Tibial artery (tissue), 4 donors: ENCODE measurements at regions not wholly inside any gene's neighbourhood (a gene's known extent, or its start where the extent isn't known, plus 50 kb on each side); places are given as distances from the start of the nearest gene placed in this dataset.

ENCODE experiments used
- DNase-seq, 2 donors: peaks; one replicate each; pipeline ENCODE4 v3.0.0-alpha.2; 2019
- H3K27ac ChIP-seq, 2 donors: fragments of 200-600 bp; sonication (generic) in 1 of 2; 1 replicate in 1 of 2; 2 replicates in 1 of 2; pipeline ENCODE4 v1.5.1; 2018 to 2019; ENCODE audit warnings: mild to moderate bottlenecking in 1 of 2
- H3K27me3 ChIP-seq, 2 donors: fragments of 200-600 bp; sonication (generic) in 1 of 2; one replicate each; pipeline versions ENCODE4 v1.5.1 to v1.6.0; 2016 to 2019
- H3K36me3 ChIP-seq, 3 donors: fragments of 200-600 bp; sonication (generic) in 2 of 3; one replicate each; pipeline ENCODE4 v1.5.1; 2016 to 2019; ENCODE audit warnings: mild to moderate bottlenecking in 2 of 3
- H3K4me1 ChIP-seq, 4 donors: fragments of 200-600 bp; sonication (generic) in 2 of 4; 1 replicate in 3 of 4; 2 replicates in 1 of 4; pipeline ENCODE4 v1.5.1; 2016 to 2019
- H3K4me3 ChIP-seq, 2 donors: fragments of 200-600 bp; sonication (generic) in 1 of 2; 1 replicate in 1 of 2; 2 replicates in 1 of 2; pipeline ENCODE4 v1.5.1; 2018 to 2019; ENCODE audit warnings: mild to moderate bottlenecking in 2 of 2
- H3K9me3 ChIP-seq, 3 donors: fragments of 200-600 bp; sonication (generic) in 1 of 3; one replicate each; pipeline ENCODE4 v1.5.1; 2016 to 2019
- CTCF ChIP-seq, 2 experiments: fragments of 200-600 bp in 1 of 2; fragments of 450-650 bp in 1 of 2; IDR thresholded peaks; one replicate each; pipeline ENCODE4 v1.5.1; 2017 to 2019; ENCODE audit warnings: antibody characterized with exemption in 2 of 2, mild to moderate bottlenecking in 1 of 2, moderate library complexity in 1 of 2
- intact Hi-C: fragments of 100-400 bp; cut with DNase I; formaldehyde crosslinking; loops from one replicate; pipeline ENCODE4 v1.15.0; 2023; ENCODE audit warnings: low total_unique reads

DNA sequence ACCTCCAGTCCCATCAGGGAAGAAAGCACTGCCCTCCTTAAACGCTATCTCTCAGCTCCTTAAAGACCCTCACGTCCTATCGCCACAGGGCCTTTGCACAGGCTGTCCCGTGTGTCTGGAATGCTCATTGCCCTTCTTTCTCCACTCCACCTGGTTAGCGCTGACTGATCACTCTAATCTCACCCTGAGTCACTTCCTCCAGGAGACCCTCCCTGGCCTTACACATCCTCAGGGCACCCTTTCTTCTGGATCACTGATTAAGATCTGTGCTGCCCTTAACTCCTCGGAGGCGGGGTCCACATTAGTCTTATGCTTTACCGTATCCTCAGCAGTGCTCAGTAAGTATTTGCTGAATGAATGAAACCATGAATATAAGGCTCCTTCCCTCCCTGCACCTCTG is 94.7 kb downstream of the SYNE3 start:
- intact Hi-C loops = no loop called here
- no peak overlapping the region for H3K4me3 ChIP-seq
- no peak overlapping the region for H3K27ac ChIP-seq
- DNase-seq = peak in 1 of 2 donors; percentile 8
- H3K27me3 ChIP-seq = no peaks in the 10 kb centered on the region
- no peak for TF ChIP-seq CTCF (IDR thresholded peaks at IDR 0.05)
- no peaks in the 10 kb centered on the region for H3K9me3 ChIP-seq
- peaks cover 0 to 7% (median 0%) of the 10 kb centered on the region in 4 donors for H3K4me1 ChIP-seq
- peaks cover 12 to 67% (median 51%) of the 10 kb centered on the region in 3 donors for H3K36me3 ChIP-seq

DNA sequence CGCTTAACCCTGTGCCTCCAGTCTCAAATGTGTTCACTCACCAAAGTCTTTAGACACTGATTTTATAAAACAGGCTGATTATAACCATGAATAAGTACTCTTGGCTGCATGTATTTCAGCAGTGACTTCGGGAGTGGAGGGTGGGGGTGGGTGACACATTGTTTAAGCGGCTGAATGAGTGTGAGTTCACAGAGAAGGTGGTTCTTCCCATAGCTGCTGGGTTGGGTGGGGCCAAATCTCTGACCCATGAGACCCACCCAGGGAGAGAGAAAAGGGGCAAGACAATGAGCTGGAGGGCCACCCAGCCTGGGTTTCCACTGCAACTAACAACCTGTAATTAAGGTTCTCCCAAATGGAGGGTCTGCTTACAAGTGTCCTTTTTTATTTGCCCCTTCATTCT is 96.4 kb downstream of the SYNE3 start:
- intact Hi-C loops = no loop called here
- no peak for DNase-seq
- H3K36me3 ChIP-seq = peaks cover 14 to 77% (median 61%) of the 10 kb centered on the region in 3 donors

DNA sequence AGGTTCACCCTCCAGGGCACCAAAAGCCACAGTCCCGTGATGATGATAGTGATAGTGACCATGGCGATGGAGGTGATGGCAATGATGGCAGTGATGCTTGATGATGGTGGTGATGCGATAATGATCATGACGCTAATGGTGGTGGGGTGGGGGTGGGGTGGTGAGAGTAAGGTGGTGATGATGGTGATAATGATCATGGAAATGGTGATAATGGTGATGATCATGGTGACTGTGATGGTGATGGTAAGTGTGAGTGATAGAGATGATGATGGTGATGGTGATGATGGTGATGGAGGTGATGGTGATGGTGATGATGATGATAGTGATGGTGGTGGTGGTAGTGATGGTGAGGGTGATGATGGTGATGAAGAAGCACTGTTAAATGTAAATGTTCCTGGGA is 96.9 kb downstream of the SYNE3 start:
- intact Hi-C loops = no loop called here
- Histone ChIP-seq H3K4me1 (peaks cover 0 to 3% (median 0%) of the 10 kb centered on the region in 4 donors), H3K4me3 (no peak overlapping the region), H3K9me3 (no peaks in the 10 kb centered on the region), H3K36me3 (peaks cover 14 to 77% (median 61%) of the 10 kb centered on the region in 3 donors), H3K27ac (no peak overlapping the region), H3K27me3 (no peaks in the 10 kb centered on the region)
- TF ChIP-seq CTCF (IDR thresholded peaks at IDR 0.05) = no peak
- DNase-seq = no peak

More for the DNA sequence above, 96.4 kb downstream of the SYNE3 start:
- H3K4me1 ChIP-seq = peaks cover 0 to 7% (median 0%) of the 10 kb centered on the region in 4 donors
- no peaks in the 10 kb centered on the region for H3K27me3 ChIP-seq
- TF ChIP-seq CTCF (IDR thresholded peaks at IDR 0.05) = no peak
- H3K27ac ChIP-seq = no peak overlapping the region
- H3K9me3 ChIP-seq = no peaks in the 10 kb centered on the region
- no peak overlapping the region for H3K4me3 ChIP-seq

DNA sequence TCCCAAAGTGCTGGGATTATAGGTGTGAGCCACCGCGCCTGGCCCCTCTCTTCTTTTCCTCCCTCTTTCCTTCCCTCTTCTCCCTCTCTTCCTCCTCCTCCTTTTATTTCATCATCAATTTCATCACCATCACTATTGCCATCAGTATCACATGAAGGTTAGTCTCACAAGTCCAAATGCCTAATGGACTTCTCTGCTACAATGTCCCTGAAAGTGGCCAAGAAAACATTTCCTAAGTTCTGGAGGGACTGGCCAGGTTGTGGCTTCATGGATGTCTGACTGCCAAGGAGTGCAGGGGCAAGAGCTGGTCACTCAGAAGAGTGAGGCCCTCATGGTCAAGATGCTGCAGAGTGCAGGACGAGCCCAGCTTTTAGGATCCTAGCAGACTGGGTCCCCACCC is 97.6 kb downstream of the SYNE3 start:
- H3K4me1 ChIP-seq = no peaks in the 10 kb centered on the region
- TF ChIP-seq CTCF (IDR thresholded peaks at IDR 0.05) = no peak
- no peaks in the 10 kb centered on the region for H3K27me3 ChIP-seq
- DNase-seq = no peak
- no peak overlapping the region for H3K27ac ChIP-seq
- no peak overlapping the region for H3K4me3 ChIP-seq
- intact Hi-C loops = no loop called here
- no peaks in the 10 kb centered on the region for H3K9me3 ChIP-seq
- H3K36me3 ChIP-seq = peaks cover 14 to 71% (median 61%) of the 10 kb centered on the region in 3 donors

GRCh38 chr14:95417492-95417891 is 97.8 kb upstream of the CLMN start:
- Histone ChIP-seq H3K27me3 (no peaks in the 10 kb centered on the region), H3K36me3 (peaks cover 14 to 64% (median 55%) of the 10 kb centered on the region in 3 donors), H3K4me1 (no peaks in the 10 kb centered on the region), H3K4me3 (no peak overlapping the region), H3K27ac (no peak overlapping the region), H3K9me3 (no peaks in the 10 kb centered on the region)
- no peak for DNase-seq
- TF ChIP-seq CTCF (IDR thresholded peaks at IDR 0.05) = no peak
- intact Hi-C loops = no loop called here

DNA sequence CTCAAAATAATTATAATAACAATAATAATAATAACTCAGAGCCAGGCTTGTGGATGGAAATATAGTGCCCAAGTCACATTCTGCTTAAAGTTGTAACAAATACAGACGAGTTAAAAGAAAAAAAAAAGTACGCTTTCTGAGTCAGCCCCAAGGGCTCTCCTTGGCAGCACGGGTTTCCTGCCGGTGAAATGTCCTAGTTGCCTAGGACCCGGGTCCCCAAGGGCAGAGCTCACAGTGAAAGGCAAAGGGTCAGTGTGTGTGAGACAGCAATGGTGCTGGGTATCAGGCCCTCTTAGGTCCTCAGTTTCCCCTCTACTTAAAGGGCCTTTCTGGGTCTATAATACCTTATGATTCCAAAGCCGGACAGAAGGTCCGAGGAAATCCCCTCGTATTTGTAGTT is 96.3 kb upstream of the CLMN start:
- H3K27me3 ChIP-seq = no peaks in the 10 kb centered on the region
- TF ChIP-seq CTCF (IDR thresholded peaks at IDR 0.05) = no peak
- no peak for DNase-seq
- H3K9me3 ChIP-seq = no peaks in the 10 kb centered on the region
- H3K36me3 ChIP-seq = peaks cover 14 to 50% (median 46%) of the 10 kb centered on the region in 3 donors
- H3K4me1 ChIP-seq = no peaks in the 10 kb centered on the region
- intact Hi-C loops = no loop called here
- H3K27ac ChIP-seq = no peak overlapping the region
- no peak overlapping the region for H3K4me3 ChIP-seq
